HL-60 (cell line): ENCODE measurements at regions not wholly inside any gene's neighbourhood (a gene's known extent, or its start where the extent isn't known, plus 50 kb on each side); places are given as distances from the start of the nearest gene placed in this dataset.

Experiments
- POLR2AphosphoS5 ChIP-seq: IDR thresholded peaks from 2 replicates; pipeline ENCODE4 v1.6.1; 2012; ENCODE audit warnings: low read depth
- SPI1 ChIP-seq: IDR thresholded peaks from 2 replicates; pipeline ENCODE4 v1.6.1; 2012; ENCODE audit warnings: low read depth, mild to moderate bottlenecking, borderline replicate concordance
- TF ChIP-seq, protein P1 (sequence below): IDR thresholded peaks from one replicate; pipeline ENCODE4 v1.5.1; 2011; ENCODE audit warnings: low read length, control low read depth, inconsistent platforms; ENCODE audit not compliant: insufficient read depth

DNA sequence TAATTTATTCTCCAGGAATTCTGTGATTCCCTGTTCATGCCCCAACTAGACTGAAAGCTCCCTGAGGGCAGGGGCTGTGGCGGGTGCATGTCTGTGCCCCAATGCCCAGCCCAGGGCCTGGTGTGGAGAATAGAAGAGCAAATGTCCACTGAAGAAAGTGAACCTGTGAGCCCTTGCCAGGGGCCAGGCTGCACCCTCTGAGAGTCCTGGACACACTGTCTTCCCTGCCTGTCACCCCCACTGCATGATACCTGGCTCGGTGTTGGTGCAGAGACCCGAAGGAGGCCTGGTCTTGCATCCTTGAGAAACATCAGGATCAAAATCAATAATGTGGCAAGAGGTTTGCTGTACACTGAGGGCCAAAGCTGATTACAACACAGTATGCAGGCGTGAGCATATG, 69.8 kb upstream of the RUNX3 start:
- TF ChIP-seq POLR2AphosphoS5: no peak
- no peak for TF ChIP-seq SPI1
- TF ChIP-seq, protein P1, sequence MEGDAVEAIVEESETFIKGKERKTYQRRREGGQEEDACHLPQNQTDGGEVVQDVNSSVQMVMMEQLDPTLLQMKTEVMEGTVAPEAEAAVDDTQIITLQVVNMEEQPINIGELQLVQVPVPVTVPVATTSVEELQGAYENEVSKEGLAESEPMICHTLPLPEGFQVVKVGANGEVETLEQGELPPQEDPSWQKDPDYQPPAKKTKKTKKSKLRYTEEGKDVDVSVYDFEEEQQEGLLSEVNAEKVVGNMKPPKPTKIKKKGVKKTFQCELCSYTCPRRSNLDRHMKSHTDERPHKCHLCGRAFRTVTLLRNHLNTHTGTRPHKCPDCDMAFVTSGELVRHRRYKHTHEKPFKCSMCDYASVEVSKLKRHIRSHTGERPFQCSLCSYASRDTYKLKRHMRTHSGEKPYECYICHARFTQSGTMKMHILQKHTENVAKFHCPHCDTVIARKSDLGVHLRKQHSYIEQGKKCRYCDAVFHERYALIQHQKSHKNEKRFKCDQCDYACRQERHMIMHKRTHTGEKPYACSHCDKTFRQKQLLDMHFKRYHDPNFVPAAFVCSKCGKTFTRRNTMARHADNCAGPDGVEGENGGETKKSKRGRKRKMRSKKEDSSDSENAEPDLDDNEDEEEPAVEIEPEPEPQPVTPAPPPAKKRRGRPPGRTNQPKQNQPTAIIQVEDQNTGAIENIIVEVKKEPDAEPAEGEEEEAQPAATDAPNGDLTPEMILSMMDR: no peak
